GM11168 (cell line): ENCODE measurements at regions not wholly inside any gene's neighbourhood (a gene's known extent, or its start where the extent isn't known, plus 50 kb on each side); places are given as distances from the start of the nearest gene placed in this dataset.
"Not testable (repeated sequence)": the region's sequence is repeated elsewhere in the genome, so short reads cannot be mapped to it uniquely, and the experiment has no call there.

Experiments
- in situ Hi-C: fragments of 300-500 bp; cut with MboI; formaldehyde crosslinking; loops from one replicate; pipeline ENCODE4 v1.12.0; 2022; ENCODE audit warnings: low sequenced_read_pairs; ENCODE audit not compliant: unreplicated experiment

GRCh38 chr18:1252534-1252933 lies 347.9 kb downstream of the ADCYAP1 start:
- in situ Hi-C loops = no loop called here

DNA sequence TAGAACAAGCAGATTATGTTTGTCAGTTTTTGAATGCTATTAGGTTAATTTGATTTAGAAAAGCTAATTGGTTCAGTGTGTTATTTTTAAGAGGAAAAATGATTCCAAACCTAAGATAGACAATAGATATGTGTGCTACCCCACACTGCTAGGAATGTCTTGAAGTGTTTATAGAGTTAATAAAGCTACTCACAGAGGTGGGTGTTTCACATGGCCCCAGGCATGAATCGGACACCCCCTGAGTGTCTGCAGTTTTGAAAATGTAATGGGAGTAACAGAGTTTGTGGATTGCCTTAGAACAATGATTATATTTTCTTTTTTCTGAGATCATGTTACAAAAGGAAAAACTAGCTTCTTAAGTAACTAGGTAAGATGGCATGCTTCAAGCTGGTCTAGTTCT lies 348.3 kb downstream of the ADCYAP1 start:
- in situ Hi-C loops = no loop called here

GRCh38 chr18:1253827-1254226 lies 349.2 kb downstream of the ADCYAP1 start:
- in situ Hi-C loops = no loop called here

- in situ Hi-C loops = no loop called here
These were observed 356.4 kb downstream of the ADCYAP1 start for GRCh38 chr18:1261054-1261453.

DNA sequence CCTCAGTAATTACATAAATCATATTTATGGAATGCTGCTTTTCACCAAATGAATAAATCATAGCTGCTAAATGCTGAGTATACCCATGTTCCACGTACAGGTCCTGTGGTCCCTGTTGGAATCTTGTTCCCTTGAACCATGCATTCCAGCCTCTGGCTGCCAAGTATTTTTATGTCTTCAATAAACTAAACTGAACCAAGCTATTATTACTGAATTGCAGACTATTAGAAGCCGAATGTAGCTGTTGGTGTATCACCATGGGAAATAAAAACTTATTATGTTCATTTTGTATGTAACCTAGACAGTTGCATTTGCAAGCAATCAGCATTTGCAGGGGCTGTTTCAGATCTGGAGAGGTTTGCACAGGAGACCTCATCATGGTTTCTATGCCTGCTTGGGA lies 362.4 kb downstream of the ADCYAP1 start:
- in situ Hi-C loops = no loop called here

DNA sequence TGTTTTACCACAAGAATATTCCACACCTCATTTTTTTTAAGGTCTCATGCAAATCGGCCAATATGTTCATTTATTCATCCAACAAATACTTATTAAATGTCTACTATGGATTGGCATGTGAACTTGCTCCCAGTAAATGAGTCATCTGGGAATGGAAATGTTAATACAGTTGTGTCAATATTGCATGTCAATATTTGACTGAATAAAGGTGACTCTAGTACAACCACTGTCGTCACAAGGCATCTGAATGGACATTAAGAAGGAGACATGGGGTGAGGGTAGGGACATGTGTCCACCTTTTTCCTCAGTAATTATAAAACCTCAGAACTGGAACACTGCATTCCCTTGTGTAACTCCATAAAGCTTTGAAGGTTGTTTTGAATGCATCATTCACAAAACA lies 365.4 kb downstream of the ADCYAP1 start:
- in situ Hi-C loops = no loop called here

DNA sequence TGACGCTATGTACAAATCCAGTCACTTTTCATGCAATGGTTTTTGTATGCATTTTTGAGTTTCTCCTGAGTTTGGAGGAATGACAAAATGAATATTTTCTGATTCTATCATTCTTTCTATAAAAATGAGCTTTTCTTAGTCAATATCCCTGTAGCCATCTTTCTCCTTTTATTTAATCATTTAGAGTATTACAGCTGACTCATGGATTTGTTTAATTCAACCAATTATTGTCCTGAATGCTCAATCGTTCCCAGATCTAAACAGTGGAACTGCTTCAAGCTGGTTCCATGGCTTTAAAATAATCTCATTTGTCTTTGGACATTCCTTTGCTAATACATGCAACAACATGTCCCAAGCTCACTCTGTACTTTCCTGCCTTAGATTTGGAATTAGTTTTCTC lies 368.8 kb downstream of the ADCYAP1 start:
- in situ Hi-C loops = no loop called here

GRCh38 chr18:1292167-1292566 lies 387.5 kb downstream of the ADCYAP1 start:
- in situ Hi-C loops = no loop called here

GRCh38 chr18:1294229-1294628 lies 389.6 kb downstream of the ADCYAP1 start:
- in situ Hi-C loops = no loop called here

DNA sequence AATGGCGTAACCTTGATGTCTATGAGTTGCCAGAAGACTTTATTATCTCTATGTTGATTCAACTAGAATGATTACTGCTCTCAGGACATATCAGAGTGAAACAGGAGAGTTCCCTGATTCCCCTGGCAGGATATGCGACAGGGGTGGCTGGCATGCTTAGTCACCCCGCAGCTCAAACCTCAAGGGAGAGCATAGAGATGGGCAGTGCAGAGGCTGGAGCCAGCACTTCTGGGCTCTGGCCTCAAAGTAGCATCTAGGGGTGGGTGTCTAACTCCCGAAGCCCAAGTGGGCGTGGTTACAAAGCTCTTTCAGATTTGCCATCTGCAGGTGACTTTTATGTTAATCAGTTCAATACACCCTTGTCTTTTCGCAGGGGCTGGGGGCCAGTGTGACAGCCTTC lies 391.6 kb downstream of the ADCYAP1 start:
- in situ Hi-C loops = no loop called here

DNA sequence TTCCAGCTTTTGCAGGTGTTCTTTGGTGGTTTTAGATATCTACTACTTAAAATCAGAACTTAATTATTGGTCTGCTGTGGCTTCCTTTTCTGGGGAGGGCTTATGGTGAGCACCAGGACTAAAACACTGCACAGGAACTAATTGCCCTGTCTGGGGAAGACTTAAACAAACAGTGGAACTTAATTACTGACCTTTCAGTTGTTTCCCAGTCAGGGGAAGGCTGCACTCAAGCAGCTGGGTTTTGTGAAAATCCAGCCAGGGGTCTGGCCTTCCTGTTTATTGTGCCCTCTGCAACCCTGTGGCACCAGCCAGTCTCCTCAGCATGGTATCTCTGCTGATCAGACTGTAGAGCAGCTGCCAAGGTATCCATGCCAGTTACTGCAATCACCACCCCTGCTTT lies 398.2 kb downstream of the ADCYAP1 start:
- in situ Hi-C loops = no loop called here

GRCh38 chr18:1304392-1304992 lies 399.8 kb downstream of the ADCYAP1 start:
- in situ Hi-C loops = no loop called here

- in situ Hi-C loops = no loop called here
These were observed 402.0 kb downstream of the ADCYAP1 start for GRCh38 chr18:1306641-1307040.

DNA sequence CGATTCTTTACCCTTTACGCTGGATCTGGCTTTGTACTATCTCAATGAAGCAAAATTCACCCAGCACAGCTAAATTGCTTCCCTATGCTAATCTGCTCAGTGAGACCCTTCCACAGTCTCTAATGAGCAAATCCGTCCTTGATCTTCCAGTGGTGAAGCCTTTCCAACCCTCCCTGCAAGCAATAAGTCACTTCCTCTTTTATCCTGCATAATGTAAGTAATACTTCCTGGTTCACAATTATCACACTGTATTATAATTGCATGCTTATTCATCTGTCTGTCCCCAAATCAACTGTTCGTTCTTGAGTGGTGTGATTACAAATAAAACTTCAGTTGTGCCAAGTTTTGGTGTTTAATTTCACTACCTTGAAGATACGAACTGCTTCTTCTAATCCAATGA lies 404.0 kb downstream of the ADCYAP1 start:
- in situ Hi-C loops = no loop called here

DNA sequence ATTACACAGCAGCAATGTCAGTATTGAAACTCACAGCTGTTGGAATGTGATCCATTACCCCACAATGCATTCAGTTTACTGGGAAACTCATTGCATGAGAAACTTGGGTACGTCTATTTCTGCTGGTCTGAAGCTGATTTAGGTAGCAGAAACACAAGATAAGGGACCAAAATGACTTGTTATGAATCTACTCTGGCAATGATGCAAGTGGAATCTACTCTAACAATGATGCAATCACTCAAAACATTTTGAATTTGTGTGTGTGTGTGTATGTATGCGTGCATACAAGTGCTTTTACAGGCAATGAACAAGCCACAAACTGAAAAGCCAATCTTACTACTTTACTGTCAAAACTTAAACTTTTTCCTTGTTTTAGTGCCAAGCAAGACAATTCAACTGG lies 406.7 kb downstream of the ADCYAP1 start:
- in situ Hi-C loops = no loop called here

GRCh38 chr18:1335345-1335744 lies 430.7 kb downstream of the ADCYAP1 start:
- in situ Hi-C loops = not testable (repeated sequence)

DNA sequence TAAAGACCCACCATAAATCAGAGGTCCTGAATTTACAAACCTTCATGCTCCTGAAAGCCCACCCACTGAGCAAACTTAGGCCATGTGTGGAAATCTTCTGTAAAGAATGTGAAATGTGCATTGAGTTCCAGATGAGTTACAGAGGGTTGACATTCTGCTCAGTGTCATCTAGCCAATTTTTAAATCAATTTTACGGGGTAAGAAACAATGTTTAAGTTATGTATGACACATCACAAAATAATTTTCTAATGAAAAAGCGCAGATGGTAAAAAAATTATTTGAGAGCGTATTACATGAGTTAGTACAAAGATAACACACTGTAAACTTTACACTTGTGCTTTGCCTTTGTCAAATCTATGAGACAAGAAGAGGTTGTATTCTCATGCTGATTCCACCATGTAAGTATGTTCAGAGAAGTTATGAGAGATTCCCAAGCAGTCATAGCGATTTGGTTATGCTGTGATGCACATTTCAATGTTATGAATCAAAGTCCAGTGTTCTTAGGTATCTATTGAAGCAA lies 446.3 kb downstream of the ADCYAP1 start:
- in situ Hi-C loops = no loop called here

DNA sequence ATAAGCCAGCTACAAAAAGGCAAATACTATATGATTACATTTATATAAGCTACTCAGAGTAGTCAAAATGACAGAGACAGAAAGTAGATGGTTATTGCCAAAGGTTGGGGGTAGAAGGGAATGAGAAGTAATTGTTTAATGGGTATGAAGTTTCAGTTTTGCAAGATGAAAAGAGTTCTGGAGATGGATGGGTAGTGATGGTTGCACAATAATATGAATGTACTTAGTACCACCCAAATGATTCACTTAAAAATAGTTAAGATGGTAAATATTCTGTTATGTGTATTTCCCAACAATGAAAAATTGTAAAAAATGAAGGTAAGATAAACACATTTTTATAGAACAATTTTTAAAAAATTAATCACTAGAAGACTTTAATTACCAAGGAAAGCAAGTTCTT lies 448.4 kb downstream of the ADCYAP1 start:
- in situ Hi-C loops = no loop called here

DNA sequence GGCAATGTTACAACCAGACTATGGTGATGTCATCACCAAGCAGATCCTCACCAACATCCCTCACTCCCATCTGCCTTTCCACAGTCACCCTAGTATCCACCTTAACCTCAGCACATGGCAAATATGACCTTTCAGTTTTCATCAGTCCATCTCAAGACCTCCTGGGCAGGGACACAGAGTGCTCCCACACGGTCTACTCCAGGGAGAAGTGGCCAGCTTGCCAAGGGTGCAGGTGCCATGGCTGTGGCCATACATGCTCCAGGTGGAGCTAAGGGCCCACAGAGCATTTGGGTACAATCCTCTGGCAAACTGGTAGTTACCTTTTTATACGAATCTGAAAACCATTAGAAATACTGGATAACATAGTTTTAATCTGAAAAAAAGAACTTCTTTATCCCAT lies 453.1 kb downstream of the ADCYAP1 start:
- in situ Hi-C loops = no loop called here

GRCh38 chr18:1361936-1362335 lies 457.3 kb downstream of the ADCYAP1 start:
- in situ Hi-C loops = no loop called here

GRCh38 chr18:1370552-1370951 lies 465.9 kb downstream of the ADCYAP1 start:
- in situ Hi-C loops = no loop called here

DNA sequence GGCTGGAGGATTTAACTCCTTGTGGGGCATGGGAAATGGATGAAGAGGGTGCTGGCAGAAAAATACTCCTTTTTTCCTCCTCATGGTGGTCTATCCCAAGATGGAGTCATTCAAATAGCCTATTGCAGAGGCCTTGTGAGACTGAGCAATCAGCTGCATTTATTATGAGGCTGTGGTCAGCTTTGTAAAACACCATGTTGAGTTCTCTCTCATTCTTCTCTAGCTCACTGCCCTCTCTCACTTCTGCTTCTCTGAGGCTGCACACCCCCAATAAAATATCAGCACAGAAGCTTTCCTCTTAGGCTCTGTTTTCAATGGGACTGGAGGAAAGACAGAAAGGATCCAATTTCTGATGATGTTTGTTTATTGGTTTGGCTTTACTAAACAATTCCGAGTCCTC lies 467.1 kb downstream of the ADCYAP1 start:
- in situ Hi-C loops = no loop called here

DNA sequence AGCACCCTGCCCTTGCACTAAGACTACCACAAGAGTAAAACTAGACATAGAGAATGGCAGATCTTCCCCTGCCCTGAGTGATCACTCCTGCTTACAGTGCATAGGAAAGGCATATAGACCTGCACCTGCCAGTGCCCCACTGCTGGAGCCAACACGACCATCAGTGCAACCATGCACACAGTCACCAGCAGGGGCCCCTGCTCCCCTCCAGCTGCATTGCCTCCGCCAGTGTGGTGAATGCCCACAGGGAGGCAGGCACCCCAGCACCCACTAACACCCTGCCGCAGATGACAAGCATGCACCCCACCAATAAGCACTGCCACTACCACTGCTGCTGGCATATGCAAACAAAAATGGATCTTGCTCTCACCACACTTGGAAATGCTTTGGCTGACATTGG lies 478.8 kb downstream of the ADCYAP1 start:
- in situ Hi-C loops = no loop called here
